Endothelial cell of umbilical vein (primary cell): ENCODE measurements at regions not wholly inside any gene's neighbourhood (a gene's known extent, or its start where the extent isn't known, plus 50 kb on each side); places are given as distances from the start of the nearest gene placed in this dataset.

Source experiments
- BruUV-seq: library from RNA; stranded (reverse); fragments of 400-500 nt; replicated peaks from 2 replicates; lab custom pipeline; 2021; lab: Mats Ljungman, UMichigan
- CTCF ChIA-PET: fragments of 300-600, 350-600 bp; sonication (Branson Sonifier 250); formaldehyde crosslinking; loops from one replicate; lab custom pipeline; 2021; ENCODE audit warnings: antibody characterized with exemption, inconsistent platforms; lab: Charles Lee
- POLR2A ChIA-PET: fragments of 300-600, 350-600 bp; sonication (Branson Sonifier 250); formaldehyde crosslinking; loops from one replicate; lab custom pipeline; 2021; ENCODE audit warnings: antibody characterized with exemption, inconsistent platforms; lab: Charles Lee
- DNase-seq: peaks from one replicate; pipeline ENCODE4 v3.0.0-alpha.2; 2011; ENCODE audit warnings: low read depth, low spot score
- FAIRE-seq: peaks from 2 replicates; lab custom pipeline; 2011; peaks lifted over from hg19 to GRCh38; lab: Jason Lieb, UNC
- H2AFZ ChIP-seq: 2 replicates; pipeline ENCODE4 v1.6.0; 2012; ENCODE audit warnings: low read depth, low read length, control low read depth, inconsistent platforms
- H3K27ac ChIP-seq: 2 replicates; pipeline ENCODE4 v1.5.1; 2011; ENCODE audit warnings: low read depth, mild to moderate bottlenecking, control low read depth, low read length, moderate library complexity; ENCODE audit not compliant: insufficient read depth
- H3K27me3 ChIP-seq, 2 experiments: 2 replicates each; pipeline versions ENCODE4 v1.6.0 to v1.6.1; 2011; ENCODE audit warnings: low read length in 2 of 2, mixed read lengths in 1 of 2; ENCODE audit not compliant: control insufficient read depth in 2 of 2, insufficient read depth in 2 of 2
- H3K36me3 ChIP-seq, 2 experiments: 2 replicates in 1 of 2; 3 replicates in 1 of 2; pipeline ENCODE4 v1.5.1; 2011; ENCODE audit warnings: low read length in 2 of 2, mild to moderate bottlenecking in 1 of 2, moderate library complexity in 1 of 2; ENCODE audit not compliant: control insufficient read depth in 2 of 2, insufficient read depth in 2 of 2; ENCODE audit errors: extremely low read depth in 1 of 2
- H3K4me1 ChIP-seq: 3 replicates; pipeline ENCODE4 v1.5.1; 2011; ENCODE audit warnings: mild to moderate bottlenecking, low read length; ENCODE audit not compliant: control insufficient read depth, insufficient read depth; ENCODE audit errors: extremely low read depth
- H3K4me2 ChIP-seq: 2 replicates; pipeline ENCODE4 v1.6.1; 2011; ENCODE audit warnings: low read length, control low read depth, mixed read lengths; ENCODE audit not compliant: insufficient read depth
- H3K4me3 ChIP-seq, 3 experiments: fragments of 200-600 bp in 1 of 3; sonication (generic), shearing (Covaris generic) in 1 of 3; replicated peaks in 1 of 3; 2 replicates each; pipeline ENCODE4 v1.5.1; 2011 to 2016; ENCODE audit warnings: control low read depth in 3 of 3, low read length in 3 of 3, mild to moderate bottlenecking in 2 of 3, inconsistent platforms in 1 of 3, low read depth in 1 of 3, moderate library complexity in 1 of 3; ENCODE audit not compliant: insufficient read depth in 1 of 3
- H3K79me2 ChIP-seq: 2 replicates; pipeline ENCODE4 v1.6.0; 2012; ENCODE audit warnings: low read length, inconsistent platforms; ENCODE audit not compliant: control insufficient read depth, insufficient read depth
- H3K9ac ChIP-seq: replicated peaks from 2 replicates; pipeline ENCODE3; 2011; ENCODE audit warnings: low read length, control low read depth; ENCODE audit not compliant: insufficient read depth; ENCODE audit errors: extremely low read depth
- H3K9me1 ChIP-seq: replicated peaks from 3 replicates; pipeline ENCODE4 v1.6.0; 2011; ENCODE audit warnings: mild to moderate bottlenecking, low read length; ENCODE audit not compliant: control insufficient read depth, insufficient read depth; ENCODE audit errors: extremely low read depth
- H3K9me3 ChIP-seq: replicated peaks from 2 replicates; pipeline ENCODE4 v1.5.1; 2012; ENCODE audit warnings: low read length, inconsistent platforms; ENCODE audit not compliant: control insufficient read depth, insufficient read depth
- H4K20me1 ChIP-seq: replicated peaks from 2 replicates; pipeline ENCODE3; 2011; ENCODE audit warnings: mild to moderate bottlenecking, low read length; ENCODE audit not compliant: control insufficient read depth, insufficient read depth; ENCODE audit errors: extremely low read depth
- CTCF ChIP-seq, 2 donors: IDR thresholded peaks; 1 replicate in 1 of 2; 2 replicates in 1 of 2; pipeline ENCODE4 v1.5.1; 2011; ENCODE audit warnings: low read length in 2 of 2, mild to moderate bottlenecking in 2 of 2, moderate library complexity in 2 of 2, control low read depth in 1 of 2, inconsistent platforms in 1 of 2, low read depth in 1 of 2; ENCODE audit not compliant: insufficient read depth in 1 of 2; ENCODE audit errors: extremely low read depth in 1 of 2
- EZH2 ChIP-seq: IDR thresholded peaks from 2 replicates; pipeline ENCODE4 v1.6.1; 2012; ENCODE audit warnings: borderline replicate concordance, low read depth, mild to moderate bottlenecking, moderate library complexity, low read length, inconsistent platforms; ENCODE audit not compliant: severe bottlenecking
- FOS ChIP-seq: IDR thresholded peaks from 2 replicates; pipeline ENCODE4 v1.6.1; 2011; ENCODE audit warnings: mild to moderate bottlenecking, low read length, moderate library complexity, borderline replicate concordance; ENCODE audit not compliant: insufficient read depth
- GATA2 ChIP-seq: IDR thresholded peaks from 2 replicates; pipeline ENCODE4 v1.7.0; 2011; ENCODE audit warnings: low read depth, mild to moderate bottlenecking, moderate library complexity, mixed read lengths, low read length; ENCODE audit not compliant: insufficient read length, insufficient read depth
- JUN ChIP-seq: IDR thresholded peaks from 2 replicates; pipeline ENCODE4 v1.6.1; 2011; ENCODE audit warnings: borderline replicate concordance, low read depth; ENCODE audit not compliant: insufficient read length, insufficient read depth
- MAX ChIP-seq: IDR thresholded peaks from 2 replicates; pipeline ENCODE4 v1.6.1; 2011; ENCODE audit not compliant: insufficient read depth, insufficient read length
- MYC ChIP-seq: IDR thresholded peaks from one replicate; pipeline ENCODE4 v1.6.1; 2011; ENCODE audit warnings: mild to moderate bottlenecking, low read depth, low read length
- POLR2A ChIP-seq: IDR thresholded peaks from 2 replicates; pipeline ENCODE4 v1.6.1; 2012; ENCODE audit warnings: low read depth, mild to moderate bottlenecking, control low read depth, low read length
- POLR2AphosphoS5 ChIP-seq: IDR thresholded peaks from 2 replicates; pipeline ENCODE4 v1.6.1; 2012; ENCODE audit warnings: low read depth, mild to moderate bottlenecking, control low read depth, low read length, moderate library complexity; ENCODE audit not compliant: insufficient read depth
- dilution Hi-C: fragments of 300-500 bp; cut with MboI; formaldehyde crosslinking; loops from one replicate; pipeline ENCODE4 v1.15.0; 2019; ENCODE audit warnings: low sequenced_read_pairs; ENCODE audit not compliant: extremely low pct_ligation_motif_present
- intact Hi-C: fragments of 100-400 bp; cut with micrococcal nuclease; formaldehyde crosslinking; loops from one replicate; pipeline ENCODE4 v1.10.0; 2022

GRCh38 chr11:110787680-110788079, 75.4 kb upstream of the ARHGAP20 start:
- Histone ChIP-seq H3K27me3 (no peaks in the 10 kb centered on the region), H3K9ac (no peak overlapping the region), H3K9me1 (no peaks in the 10 kb centered on the region), H4K20me1 (no peaks in the 10 kb centered on the region), H3K36me3 (no peaks in the 10 kb centered on the region), H3K4me3 (no peak overlapping the region), H3K9me3 (no peaks in the 10 kb centered on the region), H3K4me2 (no peak overlapping the region), H3K79me2 (no peaks in the 10 kb centered on the region), H2AFZ (no peak overlapping the region), H3K4me1 (no peaks in the 10 kb centered on the region), H3K27ac (no peak overlapping the region)
- CTCF ChIA-PET = interaction anchor here (0.7 kb wide), 1 partner anchor 495 kb away, joined by 3 read pairs; no protein-coding TSS in a partner anchor
- dilution Hi-C loops (no loop called here), intact Hi-C loops (no loop called here)
- no TSS peak for BruUV-seq
- DNase-seq (no peak), FAIRE-seq (no peak)
- POLR2A ChIA-PET = no interaction called here
- TF ChIP-seq POLR2A (no peak), CTCF (IDR thresholded peaks at IDR 0.05; ENCODE audit: extremely low read depth in 1 of 2, insufficient read depth in 1 of 2, low read depth in 1 of 2, low read length in 2 of 2) (no peak), MAX (no peak), MYC (no peak), JUN (no peak), GATA2 (no peak), EZH2 (no peak), POLR2AphosphoS5 (no peak), FOS (no peak)
